CD4-positive, alpha-beta T cell treated with Interferon gamma for 1 hour (primary cell): ENCODE measurements at regions not wholly inside any gene's neighbourhood (a gene's known extent, or its start where the extent isn't known, plus 50 kb on each side); places are given as distances from the start of the nearest gene placed in this dataset.
"Not testable (repeated sequence)": the region's sequence is repeated elsewhere in the genome, so short reads cannot be mapped to it uniquely, and the experiment has no call there.

Experiments used
- DNase-seq: peaks from one replicate; pipeline ENCODE4 v3.0.0-alpha.2; 2020

DNA sequence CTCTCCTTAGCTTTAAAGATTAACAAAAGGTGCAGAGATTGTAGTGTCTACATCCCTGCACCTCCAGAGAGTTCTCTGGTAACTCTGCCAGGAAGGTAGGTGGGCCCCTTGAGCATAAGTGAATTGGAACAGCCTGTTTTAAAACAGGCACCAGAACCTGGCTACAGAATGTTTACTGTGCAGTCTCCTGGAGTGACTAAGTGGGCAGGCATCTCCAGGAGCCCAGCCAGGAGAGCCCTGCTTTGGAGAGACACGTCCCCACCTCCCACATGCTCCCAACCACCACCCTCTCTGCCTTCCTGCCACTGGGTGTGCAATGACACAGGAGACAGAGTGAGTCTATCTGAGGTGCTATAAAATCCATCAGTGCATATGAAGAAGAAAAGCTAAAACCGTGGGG, 110.3 kb upstream of the EYA4 start:
- DNase-seq, result no peak

DNA sequence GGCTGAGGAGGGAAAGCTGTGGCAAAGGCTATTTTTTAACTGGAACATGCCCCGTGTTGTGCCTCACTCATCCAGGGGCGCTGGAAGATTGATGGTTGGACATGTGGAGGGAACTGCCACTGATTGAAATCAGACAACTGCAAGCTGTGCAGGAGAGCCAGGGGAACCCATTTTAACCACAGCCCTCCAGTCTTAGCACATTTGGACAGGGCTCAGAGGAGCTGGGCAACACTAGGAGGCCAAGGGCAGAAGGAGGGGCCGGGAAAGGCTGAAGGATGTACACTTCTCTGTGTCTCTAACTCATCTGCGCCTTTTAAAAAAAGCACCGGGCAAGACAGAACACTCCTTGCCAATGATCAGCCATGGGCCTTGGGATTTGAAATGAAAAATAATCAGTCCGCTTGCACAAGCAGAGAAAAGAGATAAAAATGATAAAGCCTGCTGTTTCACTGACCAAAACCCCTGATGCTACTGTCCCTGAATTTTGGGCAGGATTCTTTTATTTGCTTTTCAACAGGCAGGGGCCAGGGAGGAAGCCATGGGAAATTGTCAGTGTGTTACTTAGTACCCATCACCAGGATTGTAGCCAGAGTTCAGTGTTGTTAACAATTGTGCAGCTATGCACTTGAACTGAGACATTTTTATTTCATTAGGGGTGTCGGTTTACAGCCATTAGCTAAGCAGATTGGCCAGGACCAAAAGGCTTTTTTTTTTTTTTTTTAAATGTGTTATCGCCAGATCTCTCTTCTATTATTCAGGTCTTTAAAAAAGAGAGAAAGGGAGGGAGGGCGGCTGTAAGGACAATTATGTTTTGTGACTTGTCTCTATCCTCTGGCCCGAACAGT, 109.3 kb upstream of the EYA4 start:
- DNase-seq, result no peak

DNA sequence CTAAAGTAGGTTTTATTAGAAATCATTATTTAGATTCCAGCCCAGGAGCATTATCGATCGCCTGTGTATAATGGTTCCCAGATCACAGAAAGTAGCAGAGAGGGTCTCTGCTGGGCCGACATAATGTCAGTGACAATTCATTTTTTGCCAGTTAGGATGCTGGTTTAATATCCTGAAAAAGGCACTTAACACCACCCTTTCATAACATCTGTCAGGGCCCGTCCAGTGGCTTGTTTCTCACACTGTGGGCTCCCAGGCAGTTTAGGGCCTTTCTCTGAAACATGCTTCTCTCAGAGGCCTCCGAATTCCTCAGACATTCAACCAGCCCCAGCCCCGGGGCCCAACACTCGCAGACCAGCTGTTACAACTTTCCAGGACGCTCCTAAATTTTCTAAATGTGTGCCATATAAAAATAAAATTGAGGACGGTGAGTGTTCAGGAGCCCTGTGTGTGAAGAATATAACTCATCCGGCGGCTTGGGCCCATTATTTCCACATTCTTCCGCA, 108.6 kb upstream of the EYA4 start:
- DNase-seq, result no peak

DNA sequence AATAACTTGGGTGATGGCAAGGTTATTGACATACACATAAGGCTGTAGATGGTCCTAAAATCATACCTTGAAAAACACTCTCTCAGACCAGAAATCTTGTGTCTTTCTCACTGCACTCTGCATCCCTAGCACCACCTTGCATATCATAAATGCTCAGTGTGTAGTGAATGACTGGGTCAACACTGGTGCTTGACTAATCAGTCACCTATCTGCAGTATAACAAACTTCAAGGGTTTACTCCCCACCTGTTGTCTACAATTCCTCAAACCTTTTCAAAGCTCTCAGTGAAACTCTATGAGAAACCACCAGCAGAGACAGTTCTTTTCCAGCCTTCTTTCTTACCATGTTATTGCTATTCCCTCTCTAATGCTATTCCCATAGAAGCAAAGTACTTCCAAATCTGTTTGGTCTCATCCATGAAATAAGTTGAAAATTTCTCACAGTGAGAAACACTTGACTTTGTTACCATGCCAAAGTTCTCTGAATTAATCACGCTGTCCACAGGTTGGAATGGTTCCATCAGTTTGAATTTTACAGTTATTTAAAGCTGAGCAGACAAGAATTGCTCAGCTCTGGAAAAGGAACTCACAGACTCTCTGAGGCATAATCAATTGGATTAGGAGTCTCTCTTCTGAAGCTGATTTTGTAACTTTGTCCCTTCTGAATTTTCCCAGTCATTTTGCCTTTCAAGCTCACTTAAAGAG, 104.8 kb upstream of the EYA4 start:
- no peak for DNase-seq

DNA sequence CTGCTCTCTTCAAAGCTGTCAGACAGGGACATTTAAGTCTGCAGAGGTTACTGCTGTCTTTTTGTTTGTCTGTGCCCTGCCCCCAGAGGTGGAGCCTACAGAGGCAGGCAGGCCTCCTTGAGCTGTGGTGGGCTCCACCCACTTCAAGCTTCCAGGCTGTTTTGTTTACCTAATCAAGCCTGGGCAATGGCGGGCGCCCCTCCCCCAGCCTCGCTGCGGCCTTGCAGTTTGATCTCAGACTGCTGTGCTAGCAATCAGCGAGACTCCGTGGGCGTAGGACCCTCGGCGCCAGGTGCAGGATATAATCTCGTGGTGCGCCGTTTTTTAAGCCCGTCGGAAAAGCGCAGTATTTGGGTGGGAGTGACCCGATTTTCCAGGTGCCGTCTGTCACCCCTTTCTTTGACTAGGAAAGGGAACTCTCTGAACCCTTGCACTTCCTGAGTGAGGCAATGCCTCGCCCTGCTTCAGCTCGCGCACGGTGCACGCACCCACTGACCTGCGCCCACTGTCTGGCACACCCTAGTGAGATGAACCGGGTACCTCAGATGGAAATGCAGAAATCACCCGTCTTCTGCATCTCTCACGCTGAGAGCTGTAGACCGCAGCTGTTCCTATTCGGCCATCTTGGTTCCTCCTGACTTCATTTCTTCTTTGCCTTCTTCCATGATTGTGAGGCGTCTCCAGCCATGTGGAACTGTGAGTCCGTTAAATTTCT, 93.5 kb upstream of the EYA4 start:
- DNase-seq, result not testable (repeated sequence)

DNA sequence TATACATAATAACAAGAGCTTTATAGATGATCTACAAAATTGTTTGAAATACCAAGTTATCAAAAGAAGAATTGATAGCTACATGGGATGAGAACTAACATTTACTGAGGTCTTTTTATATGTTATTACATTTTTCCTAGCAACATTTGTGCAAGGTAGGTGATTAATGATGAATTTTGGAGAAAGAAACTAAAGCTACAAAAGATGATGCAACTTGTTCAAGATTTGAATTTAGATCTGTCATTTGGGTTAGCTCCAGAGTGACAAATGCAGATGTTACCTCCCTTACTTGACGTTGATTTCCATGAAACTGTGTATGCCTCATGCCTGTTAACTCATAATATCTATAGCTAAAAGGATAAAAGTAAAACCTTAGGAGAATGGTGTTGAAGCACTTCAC, 84.5 kb upstream of the EYA4 start:
- no peak for DNase-seq

DNA sequence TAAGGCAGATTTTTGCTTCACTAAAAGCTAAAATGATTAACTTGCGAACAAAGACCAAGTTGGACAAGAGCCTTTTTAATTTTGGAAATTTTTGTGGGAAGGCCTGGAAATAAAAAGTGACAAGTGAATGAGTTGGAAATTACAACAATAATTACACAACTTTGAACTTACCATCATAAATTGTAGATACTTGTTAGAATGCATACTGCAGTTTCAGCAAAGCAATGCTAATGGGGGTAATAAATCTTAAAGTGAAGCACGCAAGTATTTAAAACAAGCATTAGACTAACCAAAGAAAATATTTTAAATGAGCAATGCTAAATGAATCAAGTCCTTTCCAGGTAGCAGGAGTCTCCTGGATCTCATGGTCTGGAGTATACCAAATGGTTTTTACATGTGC, 83.2 kb upstream of the EYA4 start:
- DNase-seq, result no peak

DNA sequence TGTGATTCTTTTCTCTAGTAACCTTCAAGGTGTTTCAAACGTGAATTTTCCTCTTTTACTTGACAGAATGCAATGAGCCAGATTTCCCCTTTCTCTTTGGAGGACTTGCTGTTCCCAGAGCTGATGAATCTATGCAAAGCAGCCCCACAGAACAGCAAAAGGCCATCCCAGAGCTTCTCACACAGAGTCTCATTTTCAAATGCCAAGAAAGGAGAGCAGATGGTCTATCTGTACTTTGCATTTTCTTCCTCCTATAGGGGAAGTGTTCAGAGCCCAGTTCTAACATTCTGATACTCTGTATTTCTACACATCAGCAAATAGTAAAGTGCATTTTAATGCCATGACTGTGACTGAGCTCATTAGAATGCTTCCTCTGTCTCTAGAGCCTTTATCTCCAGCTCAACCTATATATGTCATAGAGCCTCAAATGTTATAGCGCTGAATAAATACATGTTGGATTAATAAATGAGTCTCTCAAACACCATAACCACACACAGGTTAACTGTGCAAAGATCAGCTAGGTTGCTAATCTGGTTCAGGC, 81.8 kb upstream of the EYA4 start:
- DNase-seq, result no peak

DNA sequence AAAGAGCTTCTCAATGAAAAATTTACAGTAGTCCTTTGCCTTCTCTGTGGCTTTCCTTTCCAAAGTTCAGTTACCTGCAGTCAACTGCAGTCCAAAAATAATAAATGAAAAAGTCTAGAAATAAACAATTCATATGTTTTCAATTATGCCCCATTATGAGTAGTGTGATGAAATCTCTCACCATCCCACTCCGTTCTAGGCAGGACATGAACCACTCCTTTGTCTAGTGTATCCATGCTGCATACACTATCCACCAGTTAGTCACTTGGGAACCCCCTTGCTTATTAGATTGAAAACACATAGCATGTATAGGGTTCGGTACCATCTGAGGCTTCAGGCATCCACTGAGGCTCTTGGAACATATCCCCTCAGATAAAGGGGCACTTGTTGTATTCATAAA, 80.6 kb upstream of the EYA4 start:
- no peak for DNase-seq

DNA sequence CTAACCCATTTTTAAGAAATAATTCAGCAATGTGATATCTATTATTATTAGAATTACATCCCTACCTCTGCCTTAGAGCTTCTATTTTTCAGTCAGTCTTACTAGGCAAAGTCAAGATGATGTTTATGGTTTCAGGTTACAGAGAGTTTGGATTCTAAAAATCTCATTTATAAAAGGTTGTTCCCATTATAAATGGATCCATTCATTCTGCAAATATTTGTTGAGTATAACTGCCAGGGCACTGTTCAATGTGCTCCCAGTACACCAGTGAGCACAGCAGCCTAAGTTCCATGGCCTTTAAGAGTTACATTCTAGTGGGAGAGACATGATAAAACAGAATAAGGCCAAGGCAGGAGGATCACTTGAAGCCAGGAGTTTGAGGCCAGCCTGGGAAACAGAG, 75.9 kb upstream of the EYA4 start:
- no peak for DNase-seq

DNA sequence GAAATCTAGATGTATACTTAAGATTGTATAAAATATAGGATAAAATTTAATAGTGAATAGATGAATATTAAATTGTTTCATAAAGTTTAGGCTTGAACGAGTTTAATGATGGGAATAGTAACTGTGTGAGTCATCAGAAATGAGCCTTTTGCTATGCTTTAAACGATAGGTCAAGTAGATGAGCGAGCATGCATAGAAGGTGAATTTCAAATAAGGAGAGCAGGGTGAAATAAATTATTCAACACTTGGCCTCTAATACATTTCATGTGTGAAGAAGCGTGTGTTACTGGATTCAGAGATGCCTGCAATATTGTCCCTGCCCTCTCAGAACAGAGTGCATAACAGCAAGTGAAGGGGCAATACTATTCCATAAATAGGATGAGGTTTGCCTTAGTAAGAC, 74.4 kb upstream of the EYA4 start:
- DNase-seq, result no peak

DNA sequence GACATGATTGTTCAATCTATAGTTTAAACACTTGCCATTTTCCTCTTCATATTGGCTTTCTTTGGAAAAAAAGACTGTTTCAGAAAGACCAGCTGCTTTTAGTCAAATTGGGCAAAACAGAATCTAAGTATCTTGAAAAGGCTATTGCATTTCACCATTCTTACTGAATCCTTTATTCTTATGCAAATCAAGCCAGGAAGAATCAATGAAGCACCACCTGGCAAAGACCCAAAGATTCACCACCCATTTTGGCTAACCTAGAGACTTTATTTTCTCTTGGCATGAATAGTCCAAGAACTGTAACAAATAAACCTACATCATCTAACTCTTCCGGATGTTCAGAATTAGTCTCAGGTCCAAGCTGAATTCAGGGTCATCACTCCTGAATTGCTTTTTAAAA, 71.3 kb upstream of the EYA4 start:
- DNase-seq, result no peak

DNA sequence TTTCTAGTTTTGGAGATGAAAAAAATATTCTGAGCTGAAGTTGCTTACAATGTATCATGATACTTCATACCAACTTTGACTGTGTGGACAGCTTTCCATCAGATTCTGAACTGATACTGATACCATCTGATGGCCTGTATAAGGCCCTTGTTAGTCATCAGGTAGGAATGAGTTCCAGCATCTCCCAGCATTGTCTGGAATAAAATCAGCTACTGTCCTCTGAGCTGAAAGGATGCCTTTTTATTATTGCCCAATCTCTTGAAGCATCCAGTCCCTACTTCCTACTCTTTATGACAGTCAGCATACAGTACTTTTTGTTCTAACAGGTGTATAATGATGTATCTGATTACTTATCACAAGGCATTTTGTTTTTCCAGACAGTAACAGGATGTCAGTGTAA, 70.6 kb upstream of the EYA4 start:
- no peak for DNase-seq

DNA sequence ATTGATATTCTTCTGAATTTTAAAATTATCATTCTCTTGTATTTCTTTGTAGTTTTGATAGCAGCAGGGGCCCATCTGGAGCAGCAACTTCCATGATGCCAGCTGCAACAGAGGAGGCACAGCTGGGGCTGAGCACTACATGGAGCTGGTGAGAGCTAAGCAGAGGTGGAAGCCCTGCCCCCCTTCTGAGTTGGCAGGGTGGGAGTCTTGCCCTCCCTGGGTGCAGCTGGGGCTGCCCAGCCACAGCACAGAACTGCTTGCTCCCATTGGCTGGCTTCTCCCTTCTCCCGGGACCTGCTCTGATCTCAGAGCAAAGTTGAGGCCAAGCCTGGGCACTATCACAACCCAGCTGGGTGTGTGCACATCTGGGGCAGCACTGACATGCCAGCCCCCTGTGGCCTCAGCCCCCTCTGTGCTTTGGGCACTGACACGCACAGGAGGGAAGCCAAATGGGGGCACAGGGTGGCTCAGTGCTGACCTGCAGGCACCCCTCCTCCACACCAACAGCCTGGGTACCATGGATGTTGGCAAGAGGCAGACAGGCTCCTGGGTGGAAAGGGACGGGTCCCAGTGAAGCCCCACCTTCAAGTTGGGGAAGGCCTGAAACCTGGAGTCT, 69.1 kb upstream of the EYA4 start:
- no peak for DNase-seq

DNA sequence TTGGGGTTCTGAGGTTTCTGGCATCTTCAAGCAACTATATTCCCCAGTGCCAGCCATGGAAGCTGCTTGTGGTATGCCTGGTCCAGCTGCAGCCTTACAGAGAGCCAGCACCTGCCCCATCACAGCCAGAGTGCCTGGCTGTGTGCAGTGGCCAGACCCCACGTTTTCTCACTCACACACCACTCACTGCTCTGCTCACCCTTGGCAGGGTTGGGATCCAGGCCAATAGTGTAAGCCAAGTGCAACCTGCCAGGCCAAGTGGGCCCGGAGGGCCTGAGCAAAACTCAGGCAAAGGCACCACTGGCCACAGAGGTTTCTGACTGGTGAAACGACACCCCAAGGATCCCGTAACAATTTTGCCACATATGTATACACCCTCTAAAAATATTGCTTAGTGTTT, 67.9 kb upstream of the EYA4 start:
- no peak for DNase-seq

DNA sequence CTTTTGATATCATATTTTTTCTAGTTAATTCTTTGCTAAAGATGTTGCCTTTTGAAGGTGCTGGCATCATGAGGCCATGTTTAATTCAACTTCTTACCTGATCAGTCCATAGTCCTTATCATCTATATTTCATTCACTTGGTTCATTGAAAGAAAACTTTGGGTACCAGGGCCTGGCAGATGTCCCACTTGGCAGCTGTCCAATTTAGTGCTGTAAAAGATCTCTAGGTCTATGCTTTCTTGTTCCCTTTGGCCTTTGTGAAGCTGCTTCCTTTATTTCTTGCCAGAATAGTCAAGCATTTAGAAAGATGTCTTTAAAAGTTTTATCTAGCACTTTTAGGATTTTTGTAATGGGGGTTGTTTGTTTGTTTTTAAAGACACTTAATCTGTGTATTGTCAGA, 61.7 kb upstream of the EYA4 start:
- no peak for DNase-seq

DNA sequence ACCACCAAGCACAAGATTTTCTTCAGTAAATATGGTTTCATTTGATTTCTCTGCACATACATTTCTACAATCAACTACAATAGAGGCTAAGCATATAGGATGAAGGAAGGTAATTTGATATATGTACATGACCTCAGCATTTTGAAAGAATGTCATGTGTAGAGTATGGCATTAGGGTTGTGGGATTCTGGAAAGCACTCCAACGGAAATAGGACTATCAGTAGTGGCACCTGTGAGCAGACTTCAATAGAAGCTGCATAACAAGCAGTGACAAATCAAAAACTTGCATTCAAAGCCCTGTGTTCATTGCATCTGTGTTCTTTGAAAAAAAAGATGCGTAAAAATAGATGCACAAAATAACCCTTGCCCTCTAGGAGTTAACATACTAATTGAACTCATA, 57.5 kb upstream of the EYA4 start:
- DNase-seq, result no peak

DNA sequence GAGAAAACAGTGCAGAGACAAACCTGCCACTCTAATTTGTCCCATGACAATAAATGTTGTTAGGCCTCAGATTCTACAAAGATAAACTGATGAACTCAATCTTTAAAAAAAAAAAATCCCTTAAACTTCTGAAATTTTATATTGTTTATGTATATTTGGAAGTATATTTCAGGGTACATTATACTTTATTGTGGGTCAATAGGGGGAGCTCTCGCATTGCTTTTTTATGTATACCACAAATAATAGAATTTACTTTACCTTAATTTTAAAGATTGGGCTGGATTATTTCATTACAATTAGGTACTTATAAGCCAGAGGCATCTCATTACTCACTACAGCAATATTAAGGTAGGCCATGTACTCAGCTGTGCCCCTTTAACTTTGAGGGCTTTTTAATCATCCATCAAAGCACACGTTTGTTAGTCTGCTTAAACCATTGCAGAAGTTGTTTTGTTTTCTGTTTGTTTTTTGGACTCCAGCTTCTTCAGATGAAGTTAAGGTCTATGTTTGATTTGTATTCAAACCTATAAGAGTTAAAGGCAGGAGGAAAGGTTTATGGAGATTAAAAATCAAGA, 56.3 kb upstream of the EYA4 start:
- no peak for DNase-seq

DNA sequence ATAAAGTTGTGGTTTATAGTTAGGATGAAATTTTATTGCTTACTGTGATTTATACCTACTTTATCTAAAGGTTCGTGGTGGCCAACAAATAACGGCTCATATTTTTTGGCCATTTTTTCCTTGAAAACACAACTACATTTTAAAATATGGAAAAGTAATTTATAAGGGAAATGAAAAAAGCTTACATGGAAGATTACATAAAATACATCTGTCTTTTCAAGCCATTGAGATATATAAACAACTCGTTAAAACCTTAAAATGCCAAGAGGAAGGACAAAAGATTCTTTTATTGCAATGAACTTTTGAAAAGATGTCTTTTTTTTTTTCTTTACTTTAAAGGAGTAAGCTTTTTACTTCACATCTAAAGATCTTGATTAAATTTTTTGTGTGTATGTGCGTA, 55.4 kb upstream of the EYA4 start:
- DNase-seq, result no peak

DNA sequence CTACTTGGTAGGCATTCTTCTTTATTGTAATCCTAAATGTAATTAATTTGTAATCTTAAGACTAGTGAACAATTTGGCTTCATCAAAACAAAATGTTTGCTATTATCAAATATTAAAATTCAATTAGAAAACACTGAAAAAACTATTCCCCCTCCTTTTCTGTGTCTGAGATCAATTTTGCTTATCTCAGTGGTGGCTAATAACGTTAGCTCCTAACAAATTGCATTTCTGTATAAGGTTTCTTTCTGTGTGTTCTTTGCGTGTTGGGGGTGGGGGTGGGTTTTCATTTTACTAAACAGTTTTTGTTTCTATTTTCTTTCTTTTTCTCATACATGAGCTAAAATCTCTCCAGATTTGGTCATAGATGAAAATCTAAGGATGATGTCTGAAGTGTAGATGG, 54.0 kb upstream of the EYA4 start:
- no peak for DNase-seq

DNA sequence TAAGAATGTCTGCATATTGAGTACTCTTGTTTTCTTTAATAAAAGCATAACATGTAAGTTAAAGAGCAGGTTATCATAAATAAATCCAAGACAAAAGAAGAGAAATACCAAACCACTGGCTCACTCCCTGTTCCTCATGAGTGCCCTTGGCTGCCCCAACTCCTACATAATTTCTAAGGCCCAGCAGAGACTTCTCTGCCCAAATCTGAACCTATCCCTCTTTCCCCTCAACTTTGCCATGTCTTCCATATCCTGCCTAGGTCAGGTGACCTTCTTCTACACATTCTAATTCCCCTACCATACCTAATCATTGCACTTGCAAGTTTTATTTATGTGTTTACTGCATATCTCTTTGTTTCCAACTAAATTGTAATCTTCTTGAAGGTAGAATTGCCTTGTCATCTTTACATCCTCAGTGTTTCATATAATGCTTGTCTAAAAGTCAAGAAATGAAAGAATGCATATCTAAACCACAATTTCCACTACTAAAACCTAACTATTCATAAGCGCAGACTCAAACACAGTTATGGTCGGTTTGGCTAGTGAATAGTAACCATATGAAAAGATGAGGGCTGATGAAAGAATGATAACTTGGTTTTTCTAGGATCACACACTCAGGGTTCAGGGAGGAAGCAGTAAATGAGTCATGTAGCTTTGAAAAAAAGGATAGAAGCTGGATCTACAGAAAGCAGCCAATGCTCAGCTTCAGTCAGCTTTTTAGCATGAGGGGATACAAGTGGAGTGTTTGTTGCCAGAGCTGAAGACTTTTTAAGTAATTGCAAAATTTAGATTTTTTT, 53.3 kb upstream of the EYA4 start:
- DNase-seq, result no peak

DNA sequence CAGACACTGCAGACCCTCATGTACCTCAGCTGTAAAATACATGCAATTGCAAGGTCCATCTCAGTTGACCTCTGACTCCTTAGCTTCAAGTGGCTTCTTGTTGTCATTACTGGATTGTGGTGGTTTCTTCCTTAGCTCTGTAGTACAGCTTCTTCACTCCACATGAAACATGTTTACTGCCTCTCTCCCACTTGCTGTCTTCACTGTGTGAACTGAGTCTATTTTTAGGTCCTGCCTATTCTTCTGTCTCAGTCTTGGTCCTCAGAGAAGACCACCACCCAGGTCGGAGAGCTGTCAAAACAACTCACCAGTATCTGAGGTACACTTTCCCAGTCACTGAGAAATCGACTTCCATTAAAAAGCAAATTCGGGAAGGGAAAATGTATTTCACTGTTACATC, 50.2 kb upstream of the EYA4 start:
- DNase-seq, result no peak
